HEK293T (cell line): ENCODE measurements at regions not wholly inside any gene's neighbourhood (a gene's known extent, or its start where the extent isn't known, plus 50 kb on each side); places are given as distances from the start of the nearest gene placed in this dataset.

Experiments
- CTCF ChIA-PET: fragments of 350-600 bp; formaldehyde crosslinking; extraction: SDS; loops from one replicate; lab custom pipeline; 2021; ENCODE audit warnings: antibody characterized with exemption, inconsistent platforms; lab: Yijun Ruan, JAX
- POLR2A ChIA-PET: fragments of 350-600 bp; formaldehyde crosslinking; extraction: SDS; loops from one replicate; lab custom pipeline; 2020; ENCODE audit warnings: antibody characterized with exemption, inconsistent platforms; lab: Yijun Ruan, JAX
- DNase-seq: peaks from one replicate; pipeline ENCODE4 v3.0.0; 2012; ENCODE audit warnings: mixed read lengths; ENCODE audit errors: extremely low spot score
- ARNT ChIP-seq: fragments of 450-650 bp; IDR thresholded peaks from 2 replicates; pipeline ENCODE4 v1.6.1; 2017; ENCODE audit warnings: mild to moderate bottlenecking
- BHLHE40 ChIP-seq: fragments of 450-650 bp; IDR thresholded peaks from 2 replicates; pipeline ENCODE4 v1.6.1; 2016; ENCODE audit warnings: mild to moderate bottlenecking, moderate library complexity, borderline replicate concordance
- CTBP1 ChIP-seq: fragments of 450-650 bp; IDR thresholded peaks from 2 replicates; pipeline ENCODE4 v1.6.1; 2016; ENCODE audit warnings: borderline replicate concordance
- ELF4 ChIP-seq: fragments of 450-650 bp; IDR thresholded peaks from 2 replicates; pipeline ENCODE4 v1.6.1; 2017; ENCODE audit warnings: antibody characterized with exemption
- FOXA1 ChIP-seq: fragments of 450-650 bp; IDR thresholded peaks from 2 replicates; pipeline ENCODE4 v1.6.1; 2016; ENCODE audit warnings: mild to moderate bottlenecking
- FOXK2 ChIP-seq: fragments of 450-650 bp; IDR thresholded peaks from 2 replicates; pipeline ENCODE4 v1.6.1; 2016; ENCODE audit warnings: mild to moderate bottlenecking
- FOXM1 ChIP-seq: fragments of 450-650 bp; IDR thresholded peaks from 2 replicates; pipeline ENCODE4 v1.6.1; 2017; ENCODE audit warnings: mild to moderate bottlenecking, borderline replicate concordance
- HDGF ChIP-seq: fragments of 450-650 bp; IDR thresholded peaks from 2 replicates; pipeline ENCODE4 v1.6.1; 2017; ENCODE audit warnings: antibody characterized with exemption, borderline replicate concordance
- L3MBTL2 ChIP-seq: fragments of 450-650 bp; conservative IDR thresholded peaks from 2 replicates; pipeline ENCODE4 v1.6.1; 2016; ENCODE audit warnings: mild to moderate bottlenecking
- LEF1 ChIP-seq: fragments of 450-650 bp; IDR thresholded peaks from 2 replicates; pipeline ENCODE4 v1.6.1; 2017; ENCODE audit warnings: mild to moderate bottlenecking, borderline replicate concordance
- NFRKB ChIP-seq: fragments of 450-650 bp; IDR thresholded peaks from 2 replicates; pipeline ENCODE4 v1.6.1; 2016; ENCODE audit warnings: mild to moderate bottlenecking, moderate library complexity
- SP1 ChIP-seq: fragments of 450-650 bp; IDR thresholded peaks from 2 replicates; pipeline ENCODE4 v1.6.1; 2017
- SUZ12 ChIP-seq: fragments of 450-650 bp; IDR thresholded peaks from 2 replicates; pipeline ENCODE4 v1.6.1; 2016; ENCODE audit warnings: mild to moderate bottlenecking
- TARDBP ChIP-seq: fragments of 450-650 bp; IDR thresholded peaks from 2 replicates; pipeline ENCODE4 v1.6.1; 2016
- ZNF384 ChIP-seq: fragments of 450-650 bp; IDR thresholded peaks from 2 replicates; pipeline ENCODE4 v1.6.1; 2016
- TF ChIP-seq, protein P1 (sequence below): fragments of 450-650 bp; IDR thresholded peaks from 2 replicates; pipeline ENCODE4 v1.6.1; 2016

DNA sequence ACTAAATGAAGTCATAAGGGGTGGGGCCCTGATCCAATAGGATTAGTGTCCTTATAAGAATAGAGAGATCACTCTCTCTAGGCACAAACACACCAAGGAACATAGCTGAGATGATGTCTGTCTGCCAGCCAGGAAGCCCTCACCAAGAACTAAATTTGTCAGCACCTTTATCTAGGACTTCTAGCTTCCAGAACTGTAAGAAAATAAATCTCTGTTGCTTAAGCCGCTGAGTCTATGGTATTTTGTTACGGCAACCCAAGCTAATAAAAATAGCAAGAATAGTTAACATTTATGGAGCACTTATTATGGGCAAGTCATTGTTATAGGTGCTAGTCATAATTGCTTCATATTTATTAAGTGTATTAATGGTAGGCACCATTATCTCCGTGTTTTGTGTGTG is 249.6 kb downstream of the MSRB3 start:
- no peak for DNase-seq
- TF ChIP-seq FOXA1 (no peak), FOXK2 (no peak), SP1 (no peak), HDGF (no peak), SUZ12 (no peak), TARDBP (no peak), LEF1 (no peak), ARNT (no peak), FOXM1 (no peak), NFRKB (no peak), ELF4 (no peak), ZNF384 (no peak), BHLHE40 (no peak), L3MBTL2 (no peak)
- TF ChIP-seq, protein P1, sequence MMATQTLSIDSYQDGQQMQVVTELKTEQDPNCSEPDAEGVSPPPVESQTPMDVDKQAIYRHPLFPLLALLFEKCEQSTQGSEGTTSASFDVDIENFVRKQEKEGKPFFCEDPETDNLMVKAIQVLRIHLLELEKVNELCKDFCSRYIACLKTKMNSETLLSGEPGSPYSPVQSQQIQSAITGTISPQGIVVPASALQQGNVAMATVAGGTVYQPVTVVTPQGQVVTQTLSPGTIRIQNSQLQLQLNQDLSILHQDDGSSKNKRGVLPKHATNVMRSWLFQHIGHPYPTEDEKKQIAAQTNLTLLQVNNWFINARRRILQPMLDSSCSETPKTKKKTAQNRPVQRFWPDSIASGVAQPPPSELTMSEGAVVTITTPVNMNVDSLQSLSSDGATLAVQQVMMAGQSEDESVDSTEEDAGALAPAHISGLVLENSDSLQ: no peak
- ChIA-PET CTCF (interaction anchor here (0.6 kb wide), 1 partner anchor 9 kb away, joined by 3 read pairs; no protein-coding TSS in a partner anchor), POLR2A (no interaction called here)

DNA sequence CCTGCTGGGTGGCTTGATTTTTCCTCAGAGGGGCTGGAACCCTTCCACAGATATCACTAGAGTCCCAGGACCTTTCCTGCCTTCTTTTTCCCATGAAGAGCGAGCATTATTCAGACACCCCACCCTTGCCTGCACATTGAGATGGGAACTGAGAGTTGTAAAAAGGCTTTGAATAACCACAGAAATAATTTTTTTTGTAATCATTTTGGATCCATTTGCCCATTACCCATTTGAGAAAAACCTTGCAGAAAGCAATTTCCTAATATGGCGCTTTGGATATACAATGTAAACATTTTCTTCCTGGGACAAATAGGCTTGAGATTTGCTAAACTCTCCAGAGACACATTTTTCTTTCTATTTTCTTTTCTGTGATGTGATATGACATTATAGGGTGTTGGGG is 250.6 kb downstream of the MSRB3 start:
- ChIA-PET POLR2A (no interaction called here), CTCF (no interaction called here)
- TF ChIP-seq ARNT (no peak), SP1 (no peak), SUZ12 (no peak), CTBP1 (no peak), NFRKB (no peak), FOXK2 (no peak), FOXM1 (no peak)
- no peak for DNase-seq

GRCh38 chr12:65529771-65530435 is 251.4 kb downstream of the MSRB3 start:
- ChIA-PET CTCF (no interaction called here), POLR2A (no interaction called here)
- TF ChIP-seq, protein P1: no peak
- TF ChIP-seq ARNT (no peak), HDGF (no peak), L3MBTL2 (no peak), ZNF384 (no peak), SUZ12 (no peak), FOXK2 (no peak), LEF1 (no peak), TARDBP (no peak)
- DNase-seq: no peak

DNA sequence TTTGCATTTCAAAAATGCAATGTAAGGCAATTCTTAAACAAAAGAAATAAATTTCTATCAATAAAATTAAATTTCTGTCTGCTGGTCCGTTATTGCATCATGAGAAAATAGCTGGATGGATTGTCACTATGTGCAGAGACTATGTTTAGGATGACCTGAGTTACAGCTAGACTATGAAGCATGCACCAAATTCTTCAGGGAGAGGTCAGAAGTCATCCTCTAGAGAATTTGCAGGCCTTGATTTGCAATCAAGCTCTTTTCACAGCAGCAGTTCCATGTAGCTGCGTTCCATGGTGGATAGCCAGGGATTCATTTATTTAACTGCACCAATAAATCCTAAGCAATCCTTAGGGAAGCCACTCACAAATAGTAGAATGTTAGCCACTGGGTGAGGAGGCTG is 253.7 kb downstream of the MSRB3 start:
- ChIA-PET POLR2A (no interaction called here), CTCF (no interaction called here)
- TF ChIP-seq FOXA1 (no peak), TARDBP (no peak), CTBP1 (no peak), ARNT (no peak), SP1 (no peak), ELF4 (no peak), HDGF (no peak), NFRKB (no peak), SUZ12 (no peak), LEF1 (no peak), ZNF384 (no peak), FOXM1 (no peak), FOXK2 (no peak), BHLHE40 (no peak), L3MBTL2 (no peak)
- TF ChIP-seq, protein P1: no peak
- no peak for DNase-seq

GRCh38 chr12:65532764-65533163 is 254.3 kb downstream of the MSRB3 start:
- POLR2A ChIA-PET: interaction anchor here (1.5 kb wide), 1 partner anchor 21 kb away, joined by 3 read pairs; no protein-coding TSS in a partner anchor
- TF ChIP-seq BHLHE40 (no peak), ZNF384 (0 out of 2 replicates have a peak, but pooled peaks have one; percentile 35)
- DNase-seq: peak; percentile 53
- CTCF ChIA-PET: interaction anchor here (0.6 to 2.7 kb wide), 3 partner anchors 9 to 200 kb away, joined by 3 to 15 read pairs (median 5); no protein-coding TSS in a partner anchor

- no peak for DNase-seq
- TF ChIP-seq L3MBTL2 (no peak), ARNT (peak; percentile 28; the same call in 1 of the 2 replicates), HDGF (no peak)
- TF ChIP-seq, protein P1: peak; percentile 70
- ChIA-PET CTCF (interaction anchor here (0.5 to 2.7 kb wide), 4 partner anchors 9 to 201 kb away, joined by 3 to 15 read pairs (median 4); no protein-coding TSS in a partner anchor), POLR2A (interaction anchor here (1.5 kb wide), 1 partner anchor 22 kb away, joined by 3 read pairs; no protein-coding TSS in a partner anchor)
These were observed 254.8 kb downstream of the MSRB3 start for GRCh38 chr12:65533177-65533883.
